ENCODE measurements at regions not wholly inside any gene's neighbourhood (a gene's known extent, or its start where the extent isn't known, plus 50 kb on each side); places are given as distances from the start of the nearest gene placed in this dataset.

GRCh38 chr18:77910347-77910746 is 660.7 kb downstream of the GALR1 start:
- no peak for DNase-seq (ENCODE audit: low read depth)

- DNase-seq (ENCODE audit: low read depth): no peak
Observed at GRCh38 chr18:77911971-77912605, 662.4 kb downstream of the GALR1 start.

- DNase-seq (ENCODE audit: low read depth): no peak
Observed at GRCh38 chr18:77918730-77919129, 669.1 kb downstream of the GALR1 start.

- no peak for DNase-seq (ENCODE audit: low read depth)
Observed at GRCh38 chr18:77919923-77920322, 670.3 kb downstream of the GALR1 start.

- no peak for DNase-seq (ENCODE audit: low read depth)
Observed at GRCh38 chr18:77935342-77935741, 685.7 kb downstream of the GALR1 start.

GRCh38 chr18:77940566-77940965 is 690.9 kb downstream of the GALR1 start:
- no peak for DNase-seq (ENCODE audit: low read depth)

- DNase-seq (ENCODE audit: low read depth): no peak
Observed at GRCh38 chr18:77944533-77944932, 694.9 kb downstream of the GALR1 start.

- DNase-seq (ENCODE audit: low read depth): no peak
Observed at GRCh38 chr18:77948567-77948966, 698.9 kb downstream of the GALR1 start.

- no peak for DNase-seq (ENCODE audit: low read depth)
Observed at GRCh38 chr18:77949355-77949973, 699.8 kb downstream of the GALR1 start.

GRCh38 chr18:77959248-77959647 is 709.6 kb downstream of the GALR1 start:
- no peak for DNase-seq (ENCODE audit: low read depth)

GRCh38 chr18:77960791-77961410 is 711.3 kb downstream of the GALR1 start:
- DNase-seq (ENCODE audit: low read depth): no peak

- no peak for DNase-seq (ENCODE audit: low read depth)
Observed at GRCh38 chr18:77967071-77967470, 717.4 kb downstream of the GALR1 start.

GRCh38 chr18:77967791-77968190 is 718.1 kb downstream of the GALR1 start:
- DNase-seq (ENCODE audit: low read depth): no peak

GRCh38 chr18:77969972-77970371 is 720.3 kb downstream of the GALR1 start:
- no peak for DNase-seq (ENCODE audit: low read depth)

- no peak for DNase-seq (ENCODE audit: low read depth)
Observed at GRCh38 chr18:77970814-77971213, 721.2 kb downstream of the GALR1 start.

- no peak for DNase-seq (ENCODE audit: low read depth)
Observed at GRCh38 chr18:77973745-77974144, 724.1 kb downstream of the GALR1 start.

GRCh38 chr18:77974329-77974728 is 724.7 kb downstream of the GALR1 start:
- DNase-seq (ENCODE audit: low read depth): no peak

GRCh38 chr18:77977331-77977730 is 727.7 kb downstream of the GALR1 start:
- no peak for DNase-seq (ENCODE audit: low read depth)

- no peak for DNase-seq (ENCODE audit: low read depth)
Observed at GRCh38 chr18:77980275-77980674, 730.6 kb downstream of the GALR1 start.

- no peak for DNase-seq (ENCODE audit: low read depth)
Observed at GRCh38 chr18:77981874-77982273, 732.2 kb downstream of the GALR1 start.

GRCh38 chr18:77983270-77983669 is 733.6 kb downstream of the GALR1 start:
- no peak for DNase-seq (ENCODE audit: low read depth)

- DNase-seq (ENCODE audit: low read depth): no peak
Observed at GRCh38 chr18:77984178-77984577, 734.5 kb downstream of the GALR1 start.

GRCh38 chr18:77984833-77985232 is 735.2 kb downstream of the GALR1 start:
- DNase-seq (ENCODE audit: low read depth): no peak
